PFSK-1 (cell line): ENCODE measurements at regions not wholly inside any gene's neighbourhood (a gene's known extent, or its start where the extent isn't known, plus 50 kb on each side); places are given as distances from the start of the nearest gene placed in this dataset.

Source experiments
- POLR2AphosphoS5 ChIP-seq: IDR thresholded peaks from 2 replicates; pipeline ENCODE4 v1.6.1; 2012; ENCODE audit warnings: low read depth, mild to moderate bottlenecking, control low read depth, low read length, moderate library complexity
- TAF1 ChIP-seq: IDR thresholded peaks from 2 replicates; pipeline ENCODE4 v1.6.1; 2012; ENCODE audit warnings: low read length, control low read depth, borderline replicate concordance; ENCODE audit not compliant: insufficient read depth

GRCh38 chr12:113619202-113619601 lies 147.5 kb upstream of the LHX5 start:
- no peak for TF ChIP-seq TAF1
- TF ChIP-seq POLR2AphosphoS5 = no peak
